H1 (cell line): ENCODE measurements at regions not wholly inside any gene's neighbourhood (a gene's known extent, or its start where the extent isn't known, plus 50 kb on each side); places are given as distances from the start of the nearest gene placed in this dataset.

Experiments
- CTCF ChIA-PET: fragments of 300-600 bp; sonication (Branson Sonifier 250); formaldehyde crosslinking; loops from one replicate; lab custom pipeline; 2021; ENCODE audit not compliant: partially characterized antibody; lab: Charles Lee
- POLR2A ChIA-PET: fragments of 300-600 bp; sonication (Branson Sonifier 250); formaldehyde crosslinking; loops from one replicate; lab custom pipeline; 2021; ENCODE audit warnings: inconsistent platforms; ENCODE audit not compliant: partially characterized antibody; lab: Charles Lee
- DNase-seq, 2 experiments: peaks; one replicate each; pipeline versions ENCODE4 v3.0.0 to v3.0.0-alpha.2; 2010 to 2022; ENCODE audit warnings: low spot score in 2 of 2, low read depth in 1 of 2, mixed read lengths in 1 of 2
- FAIRE-seq: peaks from 2 replicates; lab custom pipeline; 2011; peaks lifted over from hg19 to GRCh38; lab: Jason Lieb, UNC
- H2AFZ ChIP-seq: 2 replicates; pipeline ENCODE4 v1.8.1; 2012; ENCODE audit warnings: low read length, inconsistent platforms
- H2AK5ac ChIP-seq: 2 replicates; pipeline ENCODE4 v1.6.1; 2013; ENCODE audit warnings: low read depth, low read length
- H2BK120ac ChIP-seq: replicated peaks from 2 replicates; pipeline ENCODE3; 2013; ENCODE audit warnings: low read depth, low read length, inconsistent platforms
- H2BK12ac ChIP-seq: 2 replicates; pipeline ENCODE4 v1.6.1; 2013; ENCODE audit warnings: low read depth, low read length
- H2BK15ac ChIP-seq: 2 replicates; pipeline ENCODE4 v1.6.1; 2013; ENCODE audit warnings: low read length
- H2BK20ac ChIP-seq: 2 replicates; pipeline ENCODE4 v1.6.1; 2013; ENCODE audit warnings: low read length
- H2BK5ac ChIP-seq: 2 replicates; pipeline ENCODE4 v1.6.1; 2013; ENCODE audit warnings: low read depth, low read length
- H3K14ac ChIP-seq: 2 replicates; pipeline ENCODE4 v1.6.1; 2013; ENCODE audit warnings: inconsistent platforms; ENCODE audit not compliant: insufficient read length
- H3K18ac ChIP-seq: 2 replicates; pipeline ENCODE4 v1.6.1; 2013; ENCODE audit warnings: low read length; ENCODE audit errors: extremely low read depth
- H3K23ac ChIP-seq: 2 replicates; pipeline ENCODE4 v1.6.1; 2013; ENCODE audit warnings: inconsistent platforms; ENCODE audit not compliant: insufficient read length
- H3K23me2 ChIP-seq: 2 replicates; pipeline ENCODE4 v1.6.1; 2013; ENCODE audit warnings: low read depth, low read length
- H3K27ac ChIP-seq: 2 replicates; pipeline ENCODE4 v1.6.1; 2011; ENCODE audit warnings: low read depth, low read length, inconsistent platforms
- H3K27me3 ChIP-seq, 4 experiments: replicated peaks in 1 of 4; 1 replicate in 1 of 4; 2 replicates in 3 of 4; pipeline versions ENCODE4 v1.6.1 to v1.8.1; 2011 to 2013; ENCODE audit warnings: low read length in 3 of 4, mild to moderate bottlenecking in 3 of 4, inconsistent platforms in 2 of 4, mixed read lengths in 2 of 4, moderate library complexity in 1 of 4; ENCODE audit not compliant: control insufficient read depth in 3 of 4, insufficient read depth in 3 of 4; ENCODE audit errors: extremely low read depth in 1 of 4
- H3K36me3 ChIP-seq, 4 experiments: 2 replicates each; pipeline versions ENCODE4 v1.6.1 to v1.8.1; 2011 to 2013; ENCODE audit warnings: mild to moderate bottlenecking in 4 of 4, low read length in 3 of 4, moderate library complexity in 2 of 4, control low read depth in 1 of 4, inconsistent platforms in 1 of 4; ENCODE audit not compliant: insufficient read depth in 4 of 4, control insufficient read depth in 2 of 4
- H3K4ac ChIP-seq: replicated peaks from 2 replicates; pipeline ENCODE3; 2013; ENCODE audit warnings: low read length, low read depth, mixed read lengths, inconsistent platforms; ENCODE audit not compliant: insufficient read length
- H3K4me1 ChIP-seq, 4 experiments: replicated peaks in 1 of 4; 1 replicate in 1 of 4; 2 replicates in 3 of 4; pipeline versions ENCODE4 v1.6.1 to v1.8.1; 2011 to 2013; ENCODE audit warnings: low read length in 3 of 4, inconsistent platforms in 2 of 4, mixed read lengths in 1 of 4; ENCODE audit not compliant: insufficient read depth in 4 of 4, control insufficient read depth in 3 of 4
- H3K4me2 ChIP-seq, 2 experiments: 2 replicates each; pipeline versions ENCODE4 v1.6.1 to v1.8.1; 2011 to 2013; ENCODE audit warnings: low read depth in 2 of 2, low read length in 2 of 2, control low read depth in 1 of 2, inconsistent platforms in 1 of 2, mild to moderate bottlenecking in 1 of 2; ENCODE audit not compliant: insufficient read depth in 1 of 2
- H3K4me3 ChIP-seq, 4 experiments: fragments of 200-600, 300-600 bp in 1 of 4; sonication (generic), shearing (Covaris generic), sonication (Bioruptor Twin) in 1 of 4; 2 replicates each; pipeline versions ENCODE4 v1.5.1 to v1.8.1; 2011 to 2016; ENCODE audit warnings: low read length in 4 of 4, low read depth in 3 of 4, control low read depth in 2 of 4, inconsistent platforms in 2 of 4, mild to moderate bottlenecking in 2 of 4, mixed read lengths in 1 of 4, moderate library complexity in 1 of 4; ENCODE audit not compliant: insufficient read depth in 2 of 4; ENCODE audit errors: extremely low read depth in 1 of 4
- H3K56ac ChIP-seq: replicated peaks from 2 replicates; pipeline ENCODE3; 2013; ENCODE audit warnings: low read depth, mild to moderate bottlenecking, mixed read lengths, low read length, inconsistent platforms; ENCODE audit not compliant: insufficient read length
- H3K79me1 ChIP-seq: 2 replicates; pipeline ENCODE4 v1.6.1; 2013; ENCODE audit warnings: low read depth, low read length, control low read depth
- H3K79me2 ChIP-seq, 2 experiments: 2 replicates each; pipeline versions ENCODE4 v1.6.1 to v1.8.1; 2012 to 2013; ENCODE audit warnings: low read length in 2 of 2, mild to moderate bottlenecking in 2 of 2, inconsistent platforms in 1 of 2; ENCODE audit not compliant: insufficient read depth in 2 of 2, control insufficient read depth in 1 of 2
- H3K9ac ChIP-seq, 4 experiments: replicated peaks in 1 of 4; 1 replicate in 1 of 4; 2 replicates in 3 of 4; pipeline versions ENCODE4 v1.6.1 to v1.8.1; 2011 to 2013; ENCODE audit warnings: low read depth in 3 of 4, low read length in 3 of 4, control low read depth in 2 of 4, mild to moderate bottlenecking in 2 of 4, moderate library complexity in 2 of 4, inconsistent platforms in 1 of 4; ENCODE audit errors: extremely low read depth in 1 of 4
- H3K9me3 ChIP-seq, 2 experiments: 2 replicates each; pipeline versions ENCODE4 v1.6.1 to v1.8.1; 2012 to 2013; ENCODE audit warnings: mild to moderate bottlenecking in 2 of 2, moderate library complexity in 2 of 2, control low read depth in 1 of 2, inconsistent platforms in 1 of 2, low read depth in 1 of 2, low read length in 1 of 2, mixed read lengths in 1 of 2; ENCODE audit not compliant: insufficient read depth in 2 of 2
- H4K20me1 ChIP-seq, 2 experiments: replicated peaks in 1 of 2; 2 replicates each; pipeline versions ENCODE3 to v1.8.1; 2011 to 2013; ENCODE audit warnings: inconsistent platforms in 2 of 2, low read length in 2 of 2, mild to moderate bottlenecking in 1 of 2; ENCODE audit not compliant: insufficient read depth in 2 of 2, control insufficient read depth in 1 of 2
- H4K5ac ChIP-seq: 2 replicates; pipeline ENCODE4 v1.6.1; 2013; ENCODE audit warnings: low read length, low read depth, mixed read lengths, inconsistent platforms; ENCODE audit not compliant: insufficient read length
- H4K8ac ChIP-seq: 2 replicates; pipeline ENCODE4 v1.8.0; 2013; ENCODE audit warnings: mild to moderate bottlenecking, moderate library complexity, low read length, inconsistent platforms; ENCODE audit not compliant: insufficient read depth; ENCODE audit errors: extremely low read depth
- H4K91ac ChIP-seq: replicated peaks from 2 replicates; pipeline ENCODE3; 2013; ENCODE audit warnings: low read length, mixed read lengths, inconsistent platforms; ENCODE audit not compliant: insufficient read length
- CHD1 ChIP-seq: IDR thresholded peaks from 2 replicates; pipeline ENCODE4 v1.6.1; 2012; ENCODE audit warnings: low read depth, low read length, improper control_type of control experiment
- RAD21 ChIP-seq, 2 experiments: IDR thresholded peaks in 1 of 2; conservative IDR thresholded peaks in 1 of 2; 2 replicates each; pipeline ENCODE4 v1.6.1; 2011; ENCODE audit warnings: low read depth in 2 of 2, low read length in 2 of 2, improper control_type of control experiment in 1 of 2, inconsistent platforms in 1 of 2, mild to moderate bottlenecking in 1 of 2, moderate library complexity in 1 of 2
- WGBS, 2 experiments: shearing (Covaris generic) in 1 of 2; methylation state at CpG; one replicate each; pipeline versions ENCODE4 v1.1.6 to v1.1.7; 2013 to 2015; ENCODE audit warnings: low lambda C conversion rate in 2 of 2, mixed read lengths in 2 of 2, inconsistent platforms in 1 of 2, low coverage in 1 of 2, missing lambda C conversion rate in 1 of 2; ENCODE audit not compliant: insufficient replicate concordance in 2 of 2, insufficient coverage in 1 of 2, insufficient read length in 1 of 2; ENCODE audit errors: extremely low coverage in 1 of 2, missing lambda C conversion rate in 1 of 2; 5-methylcytosine and 5-hydroxymethylcytosine counted together
- TF ChIP-seq, protein P1 (sequence below), 3 experiments: IDR thresholded peaks; 1 replicate in 2 of 3; 2 replicates in 1 of 3; pipeline versions ENCODE4 v1.5.1 to v1.6.1; 2011; ENCODE audit warnings: low read length in 3 of 3, mild to moderate bottlenecking in 3 of 3, inconsistent platforms in 2 of 3, low read depth in 1 of 3, moderate library complexity in 1 of 3; ENCODE audit not compliant: insufficient read depth in 1 of 3; ENCODE audit errors: control extremely low read depth in 1 of 3

DNA sequence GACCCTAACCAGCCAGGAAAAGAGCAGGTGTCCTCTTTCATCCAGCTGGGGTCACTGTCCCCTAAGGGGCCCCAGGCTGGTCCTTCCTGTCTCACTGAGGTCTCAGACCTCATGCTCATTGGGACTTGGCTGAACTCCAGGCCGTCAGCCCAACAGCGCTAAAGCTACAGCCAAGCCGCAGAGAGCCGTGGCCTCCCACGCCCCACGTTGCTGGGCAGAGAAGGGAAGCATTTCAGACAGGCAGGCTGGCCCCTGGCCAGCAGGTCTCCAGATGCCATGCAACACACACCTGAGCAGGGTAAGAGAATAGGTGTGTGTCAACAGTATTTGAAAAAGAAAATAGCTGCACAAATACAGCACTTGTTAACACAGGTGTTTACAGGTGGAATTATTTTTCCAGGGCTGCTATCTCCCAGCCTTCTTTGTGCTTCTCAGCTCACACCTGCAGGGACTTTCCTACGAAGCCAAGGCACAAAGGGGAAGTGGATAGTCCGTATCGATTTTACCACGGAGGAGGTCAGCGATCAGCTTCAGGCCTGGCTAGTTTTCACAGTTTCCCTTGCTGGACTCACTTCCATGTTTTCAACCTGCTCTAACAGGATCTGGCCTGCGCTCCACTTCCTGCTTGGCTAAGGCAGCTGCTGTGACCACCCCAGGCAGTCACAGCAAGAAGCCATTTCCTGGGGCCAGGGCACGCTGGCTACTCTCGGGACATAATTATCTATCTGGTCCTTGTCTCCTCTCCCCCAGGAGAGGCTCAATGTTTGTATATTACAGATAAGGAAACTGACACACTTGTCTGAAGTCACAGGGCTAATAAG, 156.1 kb upstream of the ID2 start:
- ChIA-PET POLR2A (interaction anchor here (0.9 to 1.1 kb wide), 2 partner anchors 153 to 155 kb away, joined by 3 read pairs; no protein-coding TSS in a partner anchor), CTCF (interaction anchor here (0.6 to 1.7 kb wide), 8 partner anchors 9 to 156 kb away, joined by 3 to 5 read pairs (median 3); partner anchors contain the start of gene ID2)
- peaks cover 0 to 14% (median 8%) of the 10 kb centered on the region in 4 experiments; a peak in 6 of 7 replicates for H3K4me1 ChIP-seq
- H2BK15ac ChIP-seq = 0 out of 2 replicates have a peak overlapping the region, but pooled peaks have one; percentile 29
- no peaks in the 10 kb centered on the region; a peak in 1 of 7 replicates for H3K27me3 ChIP-seq
- no peak overlapping the region for H3K4me2 ChIP-seq
- H2AK5ac ChIP-seq = no peak overlapping the region
- no peak overlapping the region for H3K27ac ChIP-seq
- no peaks in the 10 kb centered on the region for H3K23me2 ChIP-seq
- no peaks in the 10 kb centered on the region for H3K79me2 ChIP-seq
- H2BK120ac ChIP-seq = no peak overlapping the region
- TF ChIP-seq, protein P1, sequence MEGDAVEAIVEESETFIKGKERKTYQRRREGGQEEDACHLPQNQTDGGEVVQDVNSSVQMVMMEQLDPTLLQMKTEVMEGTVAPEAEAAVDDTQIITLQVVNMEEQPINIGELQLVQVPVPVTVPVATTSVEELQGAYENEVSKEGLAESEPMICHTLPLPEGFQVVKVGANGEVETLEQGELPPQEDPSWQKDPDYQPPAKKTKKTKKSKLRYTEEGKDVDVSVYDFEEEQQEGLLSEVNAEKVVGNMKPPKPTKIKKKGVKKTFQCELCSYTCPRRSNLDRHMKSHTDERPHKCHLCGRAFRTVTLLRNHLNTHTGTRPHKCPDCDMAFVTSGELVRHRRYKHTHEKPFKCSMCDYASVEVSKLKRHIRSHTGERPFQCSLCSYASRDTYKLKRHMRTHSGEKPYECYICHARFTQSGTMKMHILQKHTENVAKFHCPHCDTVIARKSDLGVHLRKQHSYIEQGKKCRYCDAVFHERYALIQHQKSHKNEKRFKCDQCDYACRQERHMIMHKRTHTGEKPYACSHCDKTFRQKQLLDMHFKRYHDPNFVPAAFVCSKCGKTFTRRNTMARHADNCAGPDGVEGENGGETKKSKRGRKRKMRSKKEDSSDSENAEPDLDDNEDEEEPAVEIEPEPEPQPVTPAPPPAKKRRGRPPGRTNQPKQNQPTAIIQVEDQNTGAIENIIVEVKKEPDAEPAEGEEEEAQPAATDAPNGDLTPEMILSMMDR (IDR thresholded peaks at IDR 0.05; ENCODE audit: control extremely low read depth in 1 of 3, insufficient read depth in 1 of 3, low read depth in 1 of 3, low read length in 3 of 3) = peak; percentile 38 to 51 (median 50)
- TF ChIP-seq CHD1 (no peak), RAD21 (IDR thresholded peaks at IDR 0.05 in 1 of 2, conservative IDR thresholded peaks at IDR 0.05 in 1 of 2; ENCODE audit: low read depth in 2 of 2, low read length in 2 of 2) (peak; percentile 77 to 80)
- H4K5ac ChIP-seq = no peak overlapping the region
- H3K36me3 ChIP-seq = no peaks in the 10 kb centered on the region
- peak overlapping the region; percentile 36 for H3K18ac ChIP-seq
- H2BK20ac ChIP-seq = 0 out of 2 replicates have a peak overlapping the region, but pooled peaks have one; percentile 61
- H3K56ac ChIP-seq = no peak overlapping the region
- no peak overlapping the region for H4K8ac ChIP-seq
- no peak overlapping the region for H3K4ac ChIP-seq
- no peak overlapping the region for H3K4me3 ChIP-seq
- H3K9me3 ChIP-seq = no peaks in the 10 kb centered on the region; a peak in 1 of 4 replicates
- H3K9ac ChIP-seq = no peak overlapping the region
- H2AFZ ChIP-seq = no peak overlapping the region
- peak in 1 of 2 experiments; percentile 10 for DNase-seq
- no peaks in the 10 kb centered on the region for H3K79me1 ChIP-seq
- no peaks in the 10 kb centered on the region for H4K20me1 ChIP-seq
- H2BK5ac ChIP-seq = no peak overlapping the region; the same call in 1 of the 2 replicates
- H3K23ac ChIP-seq = no peak overlapping the region
- H3K14ac ChIP-seq = no peak overlapping the region
- WGBS, 2 experiments = 83% methylated on average over 13 of the region's 14 CpGs; no CpG with 5 or more reads in 1 of the 2 experiments
- peak overlapping the region; percentile 16 for H4K91ac ChIP-seq
- H2BK12ac ChIP-seq = peak overlapping the region; percentile 39; the same call in 1 of the 2 replicates
- FAIRE-seq = no peak
